ENCODE measurements at regions not wholly inside any gene's neighbourhood (a gene's known extent, or its start where the extent isn't known, plus 50 kb on each side); places are given as distances from the start of the nearest gene placed in this dataset.

- DNase-seq = peak; percentile 39
These were observed 434.0 kb downstream of the FOXO1 start for GRCh38 chr13:40232311-40233040.

- peak; percentile 64 for DNase-seq
These were observed 432.7 kb downstream of the FOXO1 start for GRCh38 chr13:40233731-40234195.

GRCh38 chr13:40235160-40235796 lies 431.2 kb downstream of the FOXO1 start:
- no peak for DNase-seq

GRCh38 chr13:40236566-40237168 lies 429.8 kb downstream of the FOXO1 start:
- no peak for DNase-seq

GRCh38 chr13:40238761-40239160 lies 427.7 kb downstream of the FOXO1 start:
- DNase-seq = no peak

GRCh38 chr13:40240293-40240692 lies 426.1 kb downstream of the FOXO1 start:
- DNase-seq = no peak

GRCh38 chr13:40241125-40241798 lies 425.2 kb downstream of the FOXO1 start:
- no peak for DNase-seq

- DNase-seq = no peak
These were observed 423.4 kb downstream of the FOXO1 start for GRCh38 chr13:40243047-40243446.

GRCh38 chr13:40243982-40244381 lies 422.5 kb downstream of the FOXO1 start:
- DNase-seq = no peak

- DNase-seq = no peak
These were observed 420.9 kb downstream of the FOXO1 start for GRCh38 chr13:40245567-40245966.

GRCh38 chr13:40247845-40248244 lies 418.6 kb downstream of the FOXO1 start:
- no peak for DNase-seq

- no peak for DNase-seq
These were observed 415.0 kb downstream of the FOXO1 start for GRCh38 chr13:40251343-40252032.

- no peak for DNase-seq
These were observed 414.2 kb downstream of the FOXO1 start for GRCh38 chr13:40252241-40252640.

- no peak for DNase-seq
These were observed 413.8 kb downstream of the FOXO1 start for GRCh38 chr13:40252676-40253075.

GRCh38 chr13:40254394-40254793 lies 412.0 kb downstream of the FOXO1 start:
- no peak for DNase-seq

- DNase-seq = no peak
These were observed 410.9 kb downstream of the FOXO1 start for GRCh38 chr13:40255551-40255950.

- no peak for DNase-seq
These were observed 406.5 kb downstream of the FOXO1 start for GRCh38 chr13:40259899-40260298.

GRCh38 chr13:40261336-40261735 lies 405.1 kb downstream of the FOXO1 start:
- no peak for DNase-seq

- no peak for DNase-seq
These were observed 404.5 kb downstream of the FOXO1 start for GRCh38 chr13:40261947-40262346.

GRCh38 chr13:40269086-40269485 lies 397.4 kb downstream of the FOXO1 start:
- DNase-seq = no peak

- DNase-seq = no peak
These were observed 395.7 kb downstream of the FOXO1 start for GRCh38 chr13:40270726-40271125.

GRCh38 chr13:40271271-40271885 lies 395.1 kb downstream of the FOXO1 start:
- no peak for DNase-seq

Data from eye (tissue), 1 donor.